ENCODE measurements at regions not wholly inside any gene's neighbourhood (a gene's known extent, or its start where the extent isn't known, plus 50 kb on each side); places are given as distances from the start of the nearest gene placed in this dataset.
"Not testable (repeated sequence)": the region's sequence is repeated elsewhere in the genome, so short reads cannot be mapped to it uniquely, and the experiment has no call there.

GRCh38 chr2:198874472-198874858 is 583.3 kb downstream of the SATB2 start:
- Mint-ChIP-seq H3K36me3 (no peaks in the 10 kb centered on the region), H3K27me3 (no peaks in the 10 kb centered on the region), H3K9me3 (no peaks in the 10 kb centered on the region), H3K4me3 (no peak overlapping the region), H3K4me1 (ENCODE audit: low read depth) (no peaks in the 10 kb centered on the region), H3K27ac (no peak overlapping the region)
- no peak for DNase-seq
- intact Hi-C loops (cut with micrococcal nuclease), result no loop called here
- POLR2A ChIA-PET, result no interaction called here
- CTCF ChIA-PET, result no interaction called here

- POLR2A ChIA-PET, result no interaction called here
- Mint-ChIP-seq H3K27me3 (no peaks in the 10 kb centered on the region), H3K4me1 (ENCODE audit: low read depth) (no peaks in the 10 kb centered on the region), H3K36me3 (no peaks in the 10 kb centered on the region), H3K9me3 (no peaks in the 10 kb centered on the region), H3K27ac (no peak overlapping the region), H3K4me3 (no peak overlapping the region)
- CTCF ChIA-PET, result no interaction called here
- no peak for DNase-seq
- intact Hi-C loops (cut with micrococcal nuclease), result no loop called here
Measured at GRCh38 chr2:198873503-198874471, 584.0 kb downstream of the SATB2 start.

DNA sequence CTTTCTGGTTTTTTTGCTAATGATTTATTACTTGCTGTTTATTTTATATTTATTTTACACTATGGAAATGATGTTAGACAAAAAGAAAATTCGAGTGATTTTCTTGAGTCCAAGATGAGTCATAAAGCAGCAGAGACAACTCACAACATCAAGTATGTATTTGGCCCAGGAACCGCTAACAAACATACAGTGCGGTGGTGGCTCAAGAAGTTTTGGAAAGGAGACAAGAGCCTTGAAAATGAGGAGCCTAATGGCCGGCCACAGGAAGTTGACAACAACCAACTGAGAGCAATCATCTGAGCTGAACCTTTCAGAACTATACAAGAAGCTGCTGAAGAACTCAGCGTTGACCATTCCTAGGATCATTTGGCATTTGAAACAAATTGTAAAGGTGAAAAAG is 594.1 kb downstream of the SATB2 start:
- Mint-ChIP-seq H3K4me1 (ENCODE audit: low read depth) (no peaks in the 10 kb centered on the region), H3K27ac (no peak overlapping the region), H3K9me3 (peaks cover 12% of the 10 kb centered on the region), H3K36me3 (no peaks in the 10 kb centered on the region), H3K4me3 (no peak overlapping the region), H3K27me3 (no peaks in the 10 kb centered on the region)
- POLR2A ChIA-PET, result no interaction called here
- intact Hi-C loops (cut with micrococcal nuclease), result no loop called here
- CTCF ChIA-PET, result no interaction called here
- no peak for DNase-seq

GRCh38 chr2:198861080-198861479 is 596.7 kb downstream of the SATB2 start:
- no peak for DNase-seq

DNA sequence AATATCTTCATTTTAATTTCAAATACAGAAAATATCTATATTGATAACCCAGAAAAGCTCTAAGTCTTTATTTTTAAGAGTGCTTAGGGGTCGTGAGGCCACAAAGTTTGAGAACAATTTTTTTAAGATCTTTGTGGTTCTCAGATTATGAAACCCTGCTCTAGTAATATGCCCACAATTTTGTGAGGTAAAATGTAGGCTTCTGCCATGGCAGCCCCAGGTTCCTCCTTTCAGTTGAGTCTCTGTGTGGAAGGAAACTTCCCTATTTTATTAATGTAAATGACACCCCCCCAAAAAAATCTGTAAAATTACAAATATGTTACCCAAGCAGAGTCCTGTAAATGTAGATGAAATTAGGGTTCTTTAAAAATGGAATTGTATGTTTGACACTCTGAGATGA is 600.5 kb downstream of the SATB2 start:
- Mint-ChIP-seq H3K4me3 (no peak overlapping the region), H3K27ac (no peak overlapping the region), H3K4me1 (ENCODE audit: low read depth) (no peaks in the 10 kb centered on the region), H3K27me3 (no peaks in the 10 kb centered on the region), H3K9me3 (peaks cover 19% of the 10 kb centered on the region), H3K36me3 (no peaks in the 10 kb centered on the region)
- CTCF ChIA-PET, result no interaction called here
- intact Hi-C loops (cut with micrococcal nuclease), result no loop called here
- no peak for DNase-seq
- POLR2A ChIA-PET, result no interaction called here

More at GRCh38 chr2:198861080-198861479, 596.7 kb downstream of the SATB2 start:
- ChIA-PET CTCF (no interaction called here), POLR2A (no interaction called here)
- Mint-ChIP-seq H3K4me3 (no peak overlapping the region), H3K27ac (no peak overlapping the region), H3K9me3 (peaks cover 19% of the 10 kb centered on the region), H3K36me3 (no peaks in the 10 kb centered on the region), H3K4me1 (ENCODE audit: low read depth) (no peaks in the 10 kb centered on the region), H3K27me3 (no peaks in the 10 kb centered on the region)
- intact Hi-C loops (cut with micrococcal nuclease), result no loop called here

GRCh38 chr2:198855746-198856145 is 602.0 kb downstream of the SATB2 start:
- H3K27me3 Mint-ChIP-seq; H3K4me1 Mint-ChIP-seq (ENCODE audit: low read depth); H3K4me3 Mint-ChIP-seq; CTCF ChIA-PET; H3K27ac Mint-ChIP-seq; DNase-seq; intact Hi-C loops (cut with micrococcal nuclease); POLR2A ChIA-PET; H3K36me3 Mint-ChIP-seq: not testable (repeated sequence)
- peaks cover 19% of the 10 kb centered on the region for H3K9me3 Mint-ChIP-seq

DNA sequence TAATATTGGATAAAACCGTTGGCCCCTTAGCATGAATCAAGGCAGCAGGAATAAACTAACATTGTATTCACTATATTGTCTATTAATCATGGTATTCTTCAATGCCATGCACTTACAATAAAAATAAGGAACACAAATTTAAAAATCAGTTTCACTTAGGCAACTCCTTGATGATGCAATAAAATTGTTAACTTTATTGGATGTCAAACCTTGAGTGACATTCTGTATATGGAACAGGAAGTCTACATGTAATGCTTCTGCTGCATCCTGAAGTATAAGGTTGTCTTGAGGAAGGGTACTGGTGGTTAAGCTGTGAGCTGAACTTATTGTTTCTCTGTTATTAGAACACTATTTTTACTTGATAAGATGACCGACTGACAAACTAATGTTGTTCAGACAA is 605.5 kb downstream of the SATB2 start:
- Mint-ChIP-seq H3K4me1 (ENCODE audit: low read depth) (no peaks in the 10 kb centered on the region), H3K9me3 (no peaks in the 10 kb centered on the region), H3K36me3 (no peaks in the 10 kb centered on the region), H3K4me3 (no peak overlapping the region), H3K27me3 (no peaks in the 10 kb centered on the region), H3K27ac (no peak overlapping the region)
- CTCF ChIA-PET, result no interaction called here
- POLR2A ChIA-PET, result no interaction called here
- no peak for DNase-seq
- intact Hi-C loops (cut with micrococcal nuclease), result no loop called here

GRCh38 chr2:198825534-198825933 is 632.2 kb downstream of the SATB2 start:
- Mint-ChIP-seq H3K27me3 (no peaks in the 10 kb centered on the region), H3K4me1 (ENCODE audit: low read depth) (no peaks in the 10 kb centered on the region), H3K4me3 (no peak overlapping the region), H3K36me3 (no peaks in the 10 kb centered on the region), H3K9me3 (peaks cover 9% of the 10 kb centered on the region), H3K27ac (no peak overlapping the region)
- intact Hi-C loops (cut with micrococcal nuclease), result no loop called here
- POLR2A ChIA-PET, result no interaction called here
- CTCF ChIA-PET, result no interaction called here
- no peak for DNase-seq

DNA sequence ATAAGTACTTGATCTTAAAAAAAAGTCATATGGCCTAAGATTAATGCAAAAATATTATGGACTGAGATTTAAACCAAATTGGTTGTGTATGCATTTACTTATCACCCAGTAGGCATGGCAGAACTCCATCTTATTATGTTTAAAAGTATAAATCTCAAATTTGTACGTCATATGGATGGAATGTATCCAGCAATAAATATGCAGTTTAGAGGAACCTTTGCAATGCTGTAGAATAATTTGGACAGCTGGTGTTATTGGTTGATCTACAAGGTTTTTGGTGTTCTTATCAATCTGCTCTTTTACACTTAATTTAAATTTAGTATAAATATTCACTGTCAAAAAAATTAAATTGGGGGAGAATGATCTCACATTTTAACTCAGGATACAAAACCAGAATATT is 640.2 kb downstream of the SATB2 start:
- no peak for DNase-seq
- H3K36me3 Mint-ChIP-seq, result no peaks in the 10 kb centered on the region
- POLR2A ChIA-PET, result no interaction called here
- no peaks in the 10 kb centered on the region for H3K4me1 Mint-ChIP-seq (ENCODE audit: low read depth)
- CTCF ChIA-PET, result no interaction called here
- H3K27ac Mint-ChIP-seq, result no peak overlapping the region
- H3K27me3 Mint-ChIP-seq, result no peaks in the 10 kb centered on the region
- peaks cover 6% of the 10 kb centered on the region for H3K9me3 Mint-ChIP-seq
- no peak overlapping the region for H3K4me3 Mint-ChIP-seq
- intact Hi-C loops (cut with micrococcal nuclease), result no loop called here

GRCh38 chr2:198815626-198816025 is 642.1 kb downstream of the SATB2 start:
- ChIA-PET POLR2A (no interaction called here), CTCF (no interaction called here)
- Mint-ChIP-seq H3K4me3 (no peak overlapping the region), H3K27me3 (no peaks in the 10 kb centered on the region), H3K27ac (no peak overlapping the region), H3K9me3 (no peaks in the 10 kb centered on the region), H3K4me1 (ENCODE audit: low read depth) (no peaks in the 10 kb centered on the region), H3K36me3 (no peaks in the 10 kb centered on the region)
- intact Hi-C loops (cut with micrococcal nuclease), result no loop called here
- DNase-seq, result no peak

- POLR2A ChIA-PET, result no interaction called here
- no peaks in the 10 kb centered on the region for H3K9me3 Mint-ChIP-seq
- no peaks in the 10 kb centered on the region for H3K36me3 Mint-ChIP-seq
- no peak for DNase-seq
- CTCF ChIA-PET, result no interaction called here
- intact Hi-C loops (cut with micrococcal nuclease), result no loop called here
- H3K27ac Mint-ChIP-seq, result no peak overlapping the region
- no peak overlapping the region for H3K4me3 Mint-ChIP-seq
- H3K27me3 Mint-ChIP-seq, result no peaks in the 10 kb centered on the region
- no peaks in the 10 kb centered on the region for H3K4me1 Mint-ChIP-seq (ENCODE audit: low read depth)
Measured at GRCh38 chr2:198811198-198811597, 646.5 kb downstream of the SATB2 start.

- intact Hi-C loops (cut with micrococcal nuclease), result no loop called here
- Mint-ChIP-seq H3K4me1 (ENCODE audit: low read depth) (no peaks in the 10 kb centered on the region), H3K4me3 (no peak overlapping the region), H3K36me3 (no peaks in the 10 kb centered on the region), H3K9me3 (no peaks in the 10 kb centered on the region), H3K27ac (no peak overlapping the region), H3K27me3 (no peaks in the 10 kb centered on the region)
- CTCF ChIA-PET, result interaction anchor here (0.5 kb wide), 1 partner anchor 214 kb away, joined by 3 read pairs; no protein-coding TSS in a partner anchor
- POLR2A ChIA-PET, result no interaction called here
- DNase-seq, result no peak
Measured at GRCh38 chr2:198809976-198810375, 647.8 kb downstream of the SATB2 start.

- no peaks in the 10 kb centered on the region for H3K36me3 Mint-ChIP-seq
- H3K4me1 Mint-ChIP-seq (ENCODE audit: low read depth), result no peaks in the 10 kb centered on the region
- POLR2A ChIA-PET, result no interaction called here
- H3K9me3 Mint-ChIP-seq, result no peaks in the 10 kb centered on the region
- no peak overlapping the region for H3K27ac Mint-ChIP-seq
- no peaks in the 10 kb centered on the region for H3K27me3 Mint-ChIP-seq
- intact Hi-C loops (cut with micrococcal nuclease), result no loop called here
- no peak overlapping the region for H3K4me3 Mint-ChIP-seq
- no peak for DNase-seq
- CTCF ChIA-PET, result no interaction called here
Measured at GRCh38 chr2:198807131-198807530, 650.6 kb downstream of the SATB2 start.
